ENCODE measurements at regions not wholly inside any gene's neighbourhood (a gene's known extent, or its start where the extent isn't known, plus 50 kb on each side); places are given as distances from the start of the nearest gene placed in this dataset.

DNA sequence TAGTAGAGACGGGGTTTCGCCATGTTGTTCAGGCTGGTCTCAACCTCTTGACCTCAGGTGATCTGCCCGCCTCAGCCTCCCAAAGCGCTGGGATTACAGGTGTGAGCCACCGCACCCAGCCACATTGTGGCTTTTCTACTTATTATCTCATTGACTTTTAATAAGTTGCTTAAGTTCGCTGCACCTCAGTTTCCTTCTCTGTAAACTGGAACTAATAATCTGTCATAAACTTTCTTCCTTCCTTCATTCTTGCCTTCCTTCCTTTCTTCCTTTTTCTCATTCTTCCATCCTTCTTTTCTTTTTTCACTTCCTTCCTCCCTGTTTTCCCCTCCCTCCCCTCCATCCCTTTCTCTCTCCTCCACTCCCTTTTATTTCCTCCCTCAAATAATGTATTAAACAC is 192.2 kb downstream of the MAF start:
- ATAC-seq (no peak), FAIRE-seq (no peak), DNase-seq (ENCODE audit: low spot score) (no peak)
- Histone ChIP-seq H3K4me2 (ENCODE audit: low read depth, low read length) (no peak overlapping the region), H3K27ac (ENCODE audit: extremely low read length, insufficient read depth, low read length) (no peak overlapping the region), H3K4me1 (ENCODE audit: insufficient read depth, low read length) (no peaks in the 10 kb centered on the region), H3K9me3 (ENCODE audit: low read length) (no peaks in the 10 kb centered on the region), H2AFZ (ENCODE audit: low read length) (no peak overlapping the region), H3K36me3 (replicated peaks in 1 of 2; ENCODE audit: control insufficient read depth in 1 of 2, insufficient read depth in 2 of 2, low read length in 2 of 2) (no peaks in the 10 kb centered on the region), H3K27me3 (ENCODE audit: control insufficient read depth in 1 of 2, insufficient read depth in 2 of 2, low read length in 2 of 2) (no peaks in the 10 kb centered on the region; a peak in 1 of 5 replicates), H3K4me3 (replicated peaks in 1 of 3; ENCODE audit: insufficient read depth in 1 of 3, low read depth in 2 of 3, low read length in 3 of 3) (no peak overlapping the region), H3K9ac (ENCODE audit: insufficient read depth, low read depth, low read length) (no peak overlapping the region), H3K79me2 (ENCODE audit: insufficient read depth, low read length) (no peaks in the 10 kb centered on the region), H4K20me1 (ENCODE audit: insufficient read depth, low read length) (no peaks in the 10 kb centered on the region)
- ChIA-PET POLR2A (no interaction called here), CTCF (ENCODE audit: low intra/inter-chr PET ratio, low total read pairs) (no interaction called here)
- 49% methylated on average over 6 of the region's 6 CpGs for WGBS (ENCODE audit: low lambda C conversion rate)
- no TSS peak for BruUV-seq (replicated peaks)
- intact Hi-C loops (cut with micrococcal nuclease; ENCODE audit: unreplicated experiment) = no loop called here
- in situ Hi-C loops (cut with HindIII; ENCODE audit: extremely low pct_ligation_motif_present, low pct_unique_long_range_greater_than_20kb) = no loop called here
- TF ChIP-seq, protein P1, sequence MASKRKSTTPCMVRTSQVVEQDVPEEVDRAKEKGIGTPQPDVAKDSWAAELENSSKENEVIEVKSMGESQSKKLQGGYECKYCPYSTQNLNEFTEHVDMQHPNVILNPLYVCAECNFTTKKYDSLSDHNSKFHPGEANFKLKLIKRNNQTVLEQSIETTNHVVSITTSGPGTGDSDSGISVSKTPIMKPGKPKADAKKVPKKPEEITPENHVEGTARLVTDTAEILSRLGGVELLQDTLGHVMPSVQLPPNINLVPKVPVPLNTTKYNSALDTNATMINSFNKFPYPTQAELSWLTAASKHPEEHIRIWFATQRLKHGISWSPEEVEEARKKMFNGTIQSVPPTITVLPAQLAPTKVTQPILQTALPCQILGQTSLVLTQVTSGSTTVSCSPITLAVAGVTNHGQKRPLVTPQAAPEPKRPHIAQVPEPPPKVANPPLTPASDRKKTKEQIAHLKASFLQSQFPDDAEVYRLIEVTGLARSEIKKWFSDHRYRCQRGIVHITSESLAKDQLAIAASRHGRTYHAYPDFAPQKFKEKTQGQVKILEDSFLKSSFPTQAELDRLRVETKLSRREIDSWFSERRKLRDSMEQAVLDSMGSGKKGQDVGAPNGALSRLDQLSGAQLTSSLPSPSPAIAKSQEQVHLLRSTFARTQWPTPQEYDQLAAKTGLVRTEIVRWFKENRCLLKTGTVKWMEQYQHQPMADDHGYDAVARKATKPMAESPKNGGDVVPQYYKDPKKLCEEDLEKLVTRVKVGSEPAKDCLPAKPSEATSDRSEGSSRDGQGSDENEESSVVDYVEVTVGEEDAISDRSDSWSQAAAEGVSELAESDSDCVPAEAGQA (IDR thresholded peaks at IDR 0.05; ENCODE audit: low read depth) = no peak
- TF ChIP-seq, protein P1 (CRISPR knock-in tag; IDR thresholded peaks at IDR 0.05; ENCODE audit: borderline replicate concordance) = no peak
- TF ChIP-seq ARID2 (CRISPR knock-in tag; IDR thresholded peaks at IDR 0.05; ENCODE audit: borderline replicate concordance) (no peak), ZNF235 (CRISPR knock-in tag; IDR thresholded peaks at IDR 0.05; ENCODE audit: borderline replicate concordance) (no peak)
